ENCODE measurements at regions not wholly inside any gene's neighbourhood (a gene's known extent, or its start where the extent isn't known, plus 50 kb on each side); places are given as distances from the start of the nearest gene placed in this dataset.

GRCh38 chr1:34358636-34359035, 181.9 kb downstream of the C1orf94 start:
- ChIA-PET CTCF (no interaction called here), POLR2A (no interaction called here)
- Histone ChIP-seq H3K4me2 (no peak overlapping the region), H3K9me3 (no peaks in the 10 kb centered on the region), H3K4me3 (no peak overlapping the region), H3K4me1 (no peaks in the 10 kb centered on the region), H3K27ac (no peak overlapping the region)
- ATAC-seq (no peak), DNase-seq (ENCODE audit: low read depth in 1 of 2, low spot score in 1 of 2) (no peak), FAIRE-seq (no peak)
- WGBS (ENCODE audit: missing lambda C conversion rate) = 3% methylated on average over 2 of the region's 2 CpGs
- TF ChIP-seq HMGXB4 (CRISPR knock-in tag; IDR thresholded peaks at IDR 0.05; ENCODE audit: borderline replicate concordance) = no peak
- no peak for TF ChIP-seq SREBF2 (IDR thresholded peaks at IDR 0.05)
- TF ChIP-seq NFE2L2 (conservative IDR thresholded peaks at IDR 0.05; ENCODE audit: low read length) = no peak
- TF ChIP-seq HDAC2 (IDR thresholded peaks at IDR 0.05) = no peak
- TF ChIP-seq, protein P1, sequence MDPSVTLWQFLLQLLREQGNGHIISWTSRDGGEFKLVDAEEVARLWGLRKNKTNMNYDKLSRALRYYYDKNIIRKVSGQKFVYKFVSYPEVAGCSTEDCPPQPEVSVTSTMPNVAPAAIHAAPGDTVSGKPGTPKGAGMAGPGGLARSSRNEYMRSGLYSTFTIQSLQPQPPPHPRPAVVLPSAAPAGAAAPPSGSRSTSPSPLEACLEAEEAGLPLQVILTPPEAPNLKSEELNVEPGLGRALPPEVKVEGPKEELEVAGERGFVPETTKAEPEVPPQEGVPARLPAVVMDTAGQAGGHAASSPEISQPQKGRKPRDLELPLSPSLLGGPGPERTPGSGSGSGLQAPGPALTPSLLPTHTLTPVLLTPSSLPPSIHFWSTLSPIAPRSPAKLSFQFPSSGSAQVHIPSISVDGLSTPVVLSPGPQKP (IDR thresholded peaks at IDR 0.05; ENCODE audit: low read depth, low read length) = no peak
- TF ChIP-seq, protein P2, sequence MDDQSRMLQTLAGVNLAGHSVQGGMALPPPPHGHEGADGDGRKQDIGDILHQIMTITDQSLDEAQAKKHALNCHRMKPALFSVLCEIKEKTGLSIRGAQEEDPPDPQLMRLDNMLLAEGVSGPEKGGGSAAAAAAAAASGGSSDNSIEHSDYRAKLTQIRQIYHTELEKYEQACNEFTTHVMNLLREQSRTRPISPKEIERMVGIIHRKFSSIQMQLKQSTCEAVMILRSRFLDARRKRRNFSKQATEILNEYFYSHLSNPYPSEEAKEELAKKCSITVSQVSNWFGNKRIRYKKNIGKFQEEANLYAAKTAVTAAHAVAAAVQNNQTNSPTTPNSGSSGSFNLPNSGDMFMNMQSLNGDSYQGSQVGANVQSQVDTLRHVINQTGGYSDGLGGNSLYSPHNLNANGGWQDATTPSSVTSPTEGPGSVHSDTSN (IDR thresholded peaks at IDR 0.05) = no peak
- TF ChIP-seq CEBPB (IDR thresholded peaks at IDR 0.05) = no peak
- no peak for TF ChIP-seq RAD21 (conservative IDR thresholded peaks at IDR 0.05 in 1 of 2, IDR thresholded peaks at IDR 0.05 in 1 of 2)
- no peak for TF ChIP-seq HOXB13 (CRISPR knock-in tag; IDR thresholded peaks at IDR 0.05; ENCODE audit: low read depth)
- TF ChIP-seq CHD2 (IDR thresholded peaks at IDR 0.05; ENCODE audit: low read length, partially characterized antibody) = no peak
- TF ChIP-seq E2F6 (IDR thresholded peaks at IDR 0.05; ENCODE audit: borderline replicate concordance, low read depth) = no peak
- no peak for TF ChIP-seq RFX5 (IDR thresholded peaks at IDR 0.05)
- TF ChIP-seq TFCP2L1 (CRISPR knock-in tag; IDR thresholded peaks at IDR 0.05) = no peak
- no peak for TF ChIP-seq MAFK (IDR thresholded peaks at IDR 0.05; ENCODE audit: partially characterized antibody)
- no peak for TF ChIP-seq EP300 (IDR thresholded peaks at IDR 0.05)
- TF ChIP-seq CTCF (IDR thresholded peaks at IDR 0.05) = no peak

DNA sequence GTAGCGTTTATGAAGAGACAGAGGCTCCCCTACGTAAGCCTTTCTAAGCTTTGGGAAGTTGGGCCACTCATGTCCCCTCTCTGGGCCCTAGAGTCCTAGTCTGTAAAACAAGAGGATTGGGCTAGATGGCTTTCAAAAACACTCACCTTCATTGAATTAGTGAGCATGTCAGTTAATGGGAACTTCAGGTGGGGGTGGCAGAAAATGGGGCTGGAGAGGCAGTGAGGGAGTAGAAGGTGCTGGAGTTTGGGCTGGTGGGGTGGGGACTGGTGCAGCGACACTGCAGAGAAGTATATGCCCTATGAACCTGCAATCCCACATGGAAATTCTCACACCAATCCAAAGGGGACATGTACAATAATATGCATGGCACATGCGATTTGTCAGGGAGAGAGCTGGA, 182.7 kb downstream of the C1orf94 start:
- no peak overlapping the region for H3K27ac ChIP-seq
- no peak for ATAC-seq
- POLR2A ChIA-PET = no interaction called here
- no peaks in the 10 kb centered on the region for H3K4me1 ChIP-seq
- WGBS (ENCODE audit: missing lambda C conversion rate) = 41% methylated on average over 4 of the region's 4 CpGs
- H3K9me3 ChIP-seq = no peaks in the 10 kb centered on the region
- no peak for FAIRE-seq
- no peak overlapping the region for H3K4me2 ChIP-seq
- no peak for DNase-seq (ENCODE audit: low read depth in 1 of 2, low spot score in 1 of 2)
- TF ChIP-seq CHD2 (IDR thresholded peaks at IDR 0.05; ENCODE audit: low read length, partially characterized antibody) (no peak), JUNB (IDR thresholded peaks at IDR 0.05) (no peak), HEYL (CRISPR knock-in tag; IDR thresholded peaks at IDR 0.05) (no peak), REST (IDR thresholded peaks at IDR 0.05) (no peak), RARB (CRISPR knock-in tag; IDR thresholded peaks at IDR 0.05) (no peak), CHD4 (IDR thresholded peaks at IDR 0.05; ENCODE audit: borderline replicate concordance) (no peak), ZNF302 (CRISPR knock-in tag; IDR thresholded peaks at IDR 0.05) (no peak), GATA3 (IDR thresholded peaks at IDR 0.05; ENCODE audit: borderline replicate concordance) (no peak)
- TF ChIP-seq, protein P1 (IDR thresholded peaks at IDR 0.05; ENCODE audit: low read depth, low read length) = no peak
- CTCF ChIA-PET = no interaction called here
- no peak overlapping the region for H3K4me3 ChIP-seq
